GM19468 (cell line): ENCODE measurements at regions not wholly inside any gene's neighbourhood (a gene's known extent, or its start where the extent isn't known, plus 50 kb on each side); places are given as distances from the start of the nearest gene placed in this dataset.
"Not testable (repeated sequence)": the region's sequence is repeated elsewhere in the genome, so short reads cannot be mapped to it uniquely, and the experiment has no call there.

Source experiments
- ATAC-seq: cut with Tn5 transposase; IDR thresholded peaks from one replicate; pipeline ENCODE4 v1.9.1; 2021; ENCODE audit warnings: mild to moderate bottlenecking, moderate library complexity, moderate number of reproducible peaks; ENCODE audit not compliant: unreplicated experiment; ENCODE audit errors: extremely low read depth

GRCh38 chr4:71081192-71081591 lies 87.7 kb downstream of the DCK start:
- ATAC-seq: no peak

DNA sequence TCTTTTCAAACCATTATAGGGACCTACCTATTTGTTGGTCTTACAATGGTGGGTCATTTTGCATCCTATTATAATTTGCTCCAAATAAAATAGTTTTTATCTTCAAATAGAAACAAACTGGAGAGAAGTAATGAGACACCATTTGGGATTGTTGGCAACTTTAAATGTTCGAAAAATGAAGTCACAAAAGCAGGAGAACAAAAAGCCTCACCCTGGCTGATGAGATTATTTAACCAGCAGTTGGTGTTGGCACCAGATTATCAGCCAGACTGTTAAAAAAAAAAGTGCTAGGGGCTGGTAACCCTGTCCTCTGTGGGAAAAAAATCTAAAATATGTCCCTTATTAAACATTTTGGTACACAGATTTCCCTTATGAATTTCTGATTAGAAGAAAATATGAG lies 100.3 kb downstream of the DCK start:
- no peak for ATAC-seq

DNA sequence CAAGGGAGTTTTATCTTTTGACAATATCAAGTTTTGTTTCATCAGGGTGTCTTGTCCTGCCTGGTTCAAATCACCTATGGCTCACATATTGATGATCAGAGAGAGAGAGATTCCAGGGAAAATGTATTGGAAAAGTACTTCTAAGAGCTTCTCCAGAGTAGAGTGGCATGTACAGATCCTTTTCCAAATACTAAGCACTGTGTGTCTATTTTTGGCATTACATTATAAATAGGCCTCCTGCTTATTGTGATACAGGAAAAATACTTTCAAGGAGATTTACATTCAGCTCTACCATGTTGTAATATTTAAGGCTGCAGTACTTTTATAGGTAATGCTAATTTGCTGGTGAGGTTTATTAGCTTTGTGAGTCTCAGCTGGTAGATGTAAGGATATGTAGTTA lies 100.8 kb downstream of the DCK start:
- no peak for ATAC-seq

- no peak for ATAC-seq
These were observed 101.7 kb downstream of the DCK start for GRCh38 chr4:71095141-71095540.

- ATAC-seq: no peak
These were observed 102.1 kb downstream of the DCK start for GRCh38 chr4:71095545-71095944.

DNA sequence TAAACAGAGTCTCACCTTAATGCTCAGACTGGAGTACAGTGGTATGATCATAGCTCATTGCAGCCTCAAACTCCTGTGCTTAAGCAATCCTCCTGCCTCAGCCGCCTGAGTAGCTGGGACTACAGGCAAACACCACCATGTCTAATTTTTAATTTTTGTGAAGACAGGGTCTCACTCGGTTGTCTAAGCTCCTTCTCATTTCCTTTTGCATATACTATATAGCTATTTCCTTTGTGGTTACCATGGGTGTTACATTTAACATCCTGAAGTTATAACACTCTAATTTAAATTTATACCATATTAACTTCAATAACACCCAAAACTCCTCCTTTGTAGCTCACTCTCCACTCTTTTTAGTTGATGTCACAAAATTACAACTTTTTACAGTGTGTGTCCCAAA lies 114.3 kb downstream of the DCK start:
- no peak for ATAC-seq

- no peak for ATAC-seq
These were observed 117.0 kb downstream of the DCK start for GRCh38 chr4:71110499-71110898.

DNA sequence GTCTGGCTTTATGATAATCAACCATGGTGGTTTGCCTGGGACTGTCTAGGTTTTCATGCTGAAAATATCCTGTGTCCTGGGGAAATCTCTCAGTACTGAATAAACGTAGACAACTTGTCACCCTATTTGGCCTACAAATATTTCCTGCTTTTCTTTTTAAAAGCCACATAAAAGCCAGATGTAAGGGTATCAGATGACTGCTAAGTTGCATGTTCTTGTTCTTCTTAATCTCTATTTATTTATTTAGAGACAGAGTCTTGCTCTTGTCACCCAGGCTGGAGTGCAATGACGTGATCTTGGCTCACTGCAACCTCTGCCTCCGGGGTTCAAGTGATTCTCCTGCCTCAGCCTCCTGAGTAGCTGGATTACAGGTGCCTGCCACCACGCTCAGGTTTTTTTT lies 117.7 kb downstream of the DCK start:
- not testable (repeated sequence) for ATAC-seq

- no peak for ATAC-seq
These were observed 119.8 kb downstream of the DCK start for GRCh38 chr4:71113294-71113693.

- ATAC-seq: no peak
These were observed 127.5 kb downstream of the DCK start for GRCh38 chr4:71120831-71121524.

- ATAC-seq: no peak
These were observed 130.5 kb downstream of the DCK start for GRCh38 chr4:71123951-71124350.

DNA sequence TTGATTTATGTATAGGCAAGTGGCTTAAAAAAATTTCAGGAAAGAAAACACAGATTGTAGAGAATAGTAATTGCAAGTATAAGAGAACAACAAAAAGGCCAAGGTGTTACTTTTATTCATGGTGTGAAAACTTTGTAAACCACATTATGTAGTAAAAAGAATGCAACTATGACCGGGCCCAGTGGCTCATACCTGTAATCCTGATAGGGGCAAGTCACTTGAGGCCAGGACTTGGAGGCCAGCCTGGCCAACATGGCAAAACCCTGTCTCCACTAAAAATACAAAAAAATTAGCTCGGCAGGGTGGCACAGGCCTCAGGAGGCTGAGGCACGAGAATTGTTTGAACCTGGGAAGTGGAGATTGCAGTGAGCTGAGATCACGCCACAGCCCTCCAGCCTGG lies 131.7 kb downstream of the DCK start:
- ATAC-seq: no peak

DNA sequence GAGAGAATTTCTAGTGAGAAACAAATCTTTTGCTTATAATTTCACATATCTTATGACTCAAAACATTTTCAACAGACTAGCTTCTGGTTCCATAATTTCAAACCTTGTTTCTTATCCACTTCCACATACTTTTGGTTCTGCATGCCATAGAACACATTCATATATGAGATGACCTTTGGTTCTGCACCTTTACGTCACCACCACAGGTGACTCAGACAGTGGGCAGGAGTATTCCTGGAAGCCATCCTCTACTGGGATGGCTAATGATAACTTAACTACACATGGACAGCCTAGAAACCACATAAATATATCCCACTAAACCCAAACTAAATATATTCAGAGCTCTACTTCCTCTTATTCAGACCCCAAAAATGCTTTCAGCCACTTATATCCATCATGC lies 133.3 kb downstream of the DCK start:
- ATAC-seq: no peak

DNA sequence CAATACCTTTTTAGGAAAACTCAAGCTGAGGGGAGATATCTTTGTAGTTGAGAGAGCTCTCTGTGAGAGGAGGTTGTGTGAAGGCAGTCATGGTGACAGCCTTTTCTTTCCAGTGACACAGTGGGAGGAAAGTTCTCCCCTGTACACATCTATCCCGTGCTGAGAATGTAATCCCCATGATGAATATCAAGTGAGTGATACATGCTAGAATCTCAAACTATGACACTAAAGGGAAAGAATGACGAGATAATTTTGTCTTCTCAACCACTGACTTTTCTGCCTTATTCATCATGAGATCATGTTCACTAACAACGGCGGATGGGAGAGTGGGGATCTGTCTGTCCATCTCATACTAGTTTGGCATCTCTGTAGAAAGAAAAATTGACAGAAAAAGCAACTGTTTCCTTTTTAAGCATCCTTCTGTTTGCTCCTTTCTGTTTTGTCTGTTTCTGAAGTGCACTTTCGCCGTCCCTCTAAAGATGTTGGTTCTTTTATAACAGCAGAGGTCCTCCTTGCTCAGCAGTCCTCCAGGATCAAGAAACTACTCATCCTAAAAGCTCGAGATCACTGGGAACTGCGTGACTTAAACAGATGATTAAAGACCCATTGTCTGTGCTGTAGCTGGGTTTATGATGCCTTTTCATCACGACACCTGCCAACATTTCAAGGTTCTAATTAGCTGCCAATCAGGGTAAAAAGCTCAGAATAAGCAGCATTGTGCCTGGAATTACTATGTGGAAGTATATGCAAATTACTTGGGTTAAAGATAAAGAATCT lies 137.6 kb downstream of the DCK start:
- ATAC-seq: no peak

- no peak for ATAC-seq
These were observed 139.0 kb downstream of the DCK start for GRCh38 chr4:71132486-71132885.

DNA sequence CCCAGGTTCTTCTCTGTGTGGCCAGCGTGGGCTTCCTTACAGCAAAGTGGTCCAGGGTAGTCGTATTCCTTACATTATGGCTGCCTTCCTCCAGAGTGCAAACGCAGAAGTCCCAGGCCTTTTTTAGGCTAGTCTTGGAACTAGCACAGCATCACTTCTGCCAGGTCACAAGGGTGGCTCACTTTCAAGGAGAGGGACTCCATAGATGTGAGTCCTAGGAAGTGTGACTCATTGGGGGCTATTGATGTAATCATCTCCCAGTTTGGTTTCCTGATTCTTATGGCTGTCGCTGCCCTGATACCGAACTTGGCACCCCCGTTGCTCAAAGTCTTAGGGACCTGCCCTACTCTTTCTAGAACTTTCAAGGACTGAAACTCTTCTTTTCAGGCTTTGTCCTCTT lies 140.0 kb downstream of the DCK start:
- no peak for ATAC-seq

- no peak for ATAC-seq
These were observed 142.6 kb downstream of the DCK start for GRCh38 chr4:71136071-71136470.

DNA sequence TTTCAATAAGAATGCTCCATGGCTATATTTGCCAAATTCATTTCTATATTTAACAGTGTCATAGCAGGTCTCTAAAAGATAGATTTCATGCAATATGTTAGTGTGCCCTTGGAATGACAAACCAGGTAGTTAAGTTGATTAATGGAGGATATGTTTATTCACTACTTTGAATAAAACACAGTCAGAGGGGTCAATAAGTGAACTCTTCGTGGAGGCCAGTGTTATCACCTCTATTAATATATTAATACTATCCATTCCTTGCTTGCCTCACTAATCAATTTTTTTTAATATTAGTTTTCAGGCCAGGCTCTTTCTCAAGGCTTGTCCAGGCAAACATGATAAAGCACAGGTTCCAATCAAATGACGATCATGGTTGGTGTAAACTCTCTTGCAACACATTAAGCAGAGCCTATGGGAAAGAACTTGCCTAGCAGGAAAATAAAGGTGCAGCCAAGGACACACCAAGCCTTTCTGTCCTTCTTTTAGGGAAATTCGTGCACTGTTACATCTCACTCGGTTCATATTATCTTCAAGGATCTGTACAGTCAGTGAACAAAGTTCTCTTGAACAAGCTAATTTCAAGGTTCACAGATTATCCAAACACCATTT lies 144.7 kb downstream of the DCK start:
- ATAC-seq: no peak

- no peak for ATAC-seq
These were observed 147.1 kb downstream of the DCK start for GRCh38 chr4:71140563-71140962.

DNA sequence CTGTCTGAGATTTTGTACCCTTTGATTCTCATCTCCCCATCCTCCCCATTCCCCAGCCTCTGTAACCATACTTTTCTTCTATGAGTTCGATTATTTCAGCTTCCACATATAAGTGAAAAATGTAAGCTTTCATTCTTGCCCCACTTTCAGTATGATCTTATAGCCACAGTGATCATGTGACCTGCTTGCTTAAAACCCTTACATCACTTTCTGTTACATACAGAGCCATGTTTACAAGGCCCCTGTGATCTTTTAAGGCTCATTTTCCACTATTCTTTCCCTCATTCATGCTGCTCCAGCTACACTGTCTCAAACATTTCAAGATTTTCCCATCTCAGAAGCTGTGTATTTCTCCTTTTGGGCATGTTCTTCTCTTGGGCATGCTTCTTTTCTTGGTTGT lies 147.7 kb downstream of the DCK start:
- no peak for ATAC-seq

GRCh38 chr4:71147261-71147660 lies 153.8 kb downstream of the DCK start:
- no peak for ATAC-seq
